PC-9 (cell line): ENCODE measurements at regions not wholly inside any gene's neighbourhood (a gene's known extent, or its start where the extent isn't known, plus 50 kb on each side); places are given as distances from the start of the nearest gene placed in this dataset.

ENCODE experiments used
- BruUV-seq: library from RNA; stranded (reverse); fragments of 400-500 nt; replicated peaks from 2 replicates; lab custom pipeline; 2021; lab: Mats Ljungman, UMichigan
- CTCF ChIA-PET: fragments of 300-600 bp; sonication (Branson Sonifier 250); formaldehyde crosslinking; loops from one replicate; lab custom pipeline; 2022; ENCODE audit warnings: antibody characterized with exemption; lab: Charles Lee
- POLR2A ChIA-PET: fragments of 300-600 bp; sonication (Branson Sonifier 250); formaldehyde crosslinking; loops from one replicate; lab custom pipeline; 2022; ENCODE audit warnings: antibody characterized with exemption; ENCODE audit not compliant: unreplicated experiment; lab: Charles Lee
- DNase-seq, 2 experiments: peaks; one replicate each; pipeline versions ENCODE4 v3.0.0 to v3.0.0-alpha.2; 2015 to 2022; ENCODE audit warnings: mixed read lengths in 1 of 2
- H2AFZ ChIP-seq: fragments of 200-600 bp; sonication (generic); 2 replicates; pipeline ENCODE4 v1.8.1; 2017; ENCODE audit warnings: antibody characterized with exemption
- H3F3A ChIP-seq: fragments of 200-600 bp; sonication (generic); 2 replicates; pipeline ENCODE4 v1.8.1; 2017; ENCODE audit warnings: antibody characterized with exemption, mild to moderate bottlenecking, low read depth; ENCODE audit not compliant: insufficient read depth
- H3K27ac ChIP-seq: fragments of 200-600 bp; sonication (generic); 2 replicates; pipeline ENCODE4 v1.6.1; 2016; ENCODE audit warnings: mixed run types
- H3K27me3 ChIP-seq: fragments of 200-600 bp; sonication (generic); 2 replicates; pipeline ENCODE4 v1.6.1; 2016; ENCODE audit warnings: low read depth, mixed run types; ENCODE audit not compliant: insufficient read depth
- H3K36me3 ChIP-seq: fragments of 200-600 bp; sonication (generic); 2 replicates; pipeline ENCODE4 v1.6.1; 2016; ENCODE audit warnings: low read depth, mixed run types
- H3K4me1 ChIP-seq: fragments of 200-600 bp; sonication (generic); replicated peaks from 2 replicates; pipeline ENCODE4 v1.6.1; 2016; ENCODE audit warnings: mixed run types; ENCODE audit not compliant: insufficient read depth
- H3K4me2 ChIP-seq: fragments of 200-600 bp; sonication (generic); 2 replicates; pipeline ENCODE4 v1.6.1; 2017; ENCODE audit warnings: mixed run types
- H3K4me3 ChIP-seq: fragments of 200-600 bp; sonication (generic); 2 replicates; pipeline ENCODE4 v1.6.1; 2016; ENCODE audit warnings: mixed run types
- H3K79me2 ChIP-seq: fragments of 200-600 bp; sonication (generic); 2 replicates; pipeline ENCODE4 v1.6.1; 2017; ENCODE audit warnings: low read depth, mixed run types
- H3K9me2 ChIP-seq: fragments of 200-600 bp; sonication (generic); 2 replicates; pipeline ENCODE4 v1.8.1; 2017; ENCODE audit warnings: mild to moderate bottlenecking; ENCODE audit not compliant: insufficient read depth
- H3K9me3 ChIP-seq: fragments of 200-600 bp; sonication (generic); 2 replicates; pipeline ENCODE4 v1.8.1; 2016; ENCODE audit warnings: low read depth; ENCODE audit not compliant: insufficient read depth
- H4K20me1 ChIP-seq: fragments of 200-600 bp; sonication (generic); 2 replicates; pipeline ENCODE4 v1.8.1; 2017; ENCODE audit not compliant: insufficient read depth
- CTCF ChIP-seq: fragments of 200-600 bp; sonication (generic); conservative IDR thresholded peaks from 2 replicates; pipeline ENCODE4 v1.6.1; 2017; ENCODE audit warnings: mixed run types, antibody characterized with exemption, mild to moderate bottlenecking, moderate library complexity
- EZH2 ChIP-seq: fragments of 200-600 bp; sonication (generic); IDR thresholded peaks from 2 replicates; pipeline ENCODE4 v1.8.0; 2017; ENCODE audit warnings: antibody characterized with exemption, low read depth
- intact Hi-C: fragments of 100-400 bp; cut with micrococcal nuclease; formaldehyde crosslinking; loops from one replicate; pipeline ENCODE4 v1.10.0; 2022; ENCODE audit not compliant: unreplicated experiment

- intact Hi-C loops, result no loop called here
- Histone ChIP-seq H3K36me3 (no peaks in the 10 kb centered on the region), H3K9me2 (no peaks in the 10 kb centered on the region), H2AFZ (no peak overlapping the region), H3K4me3 (no peak overlapping the region), H3F3A (no peaks in the 10 kb centered on the region), H3K4me2 (no peak overlapping the region), H3K79me2 (no peaks in the 10 kb centered on the region), H3K27ac (no peak overlapping the region), H3K4me1 (no peaks in the 10 kb centered on the region), H3K27me3 (peaks cover 60% of the 10 kb centered on the region), H3K9me3 (no peaks in the 10 kb centered on the region), H4K20me1 (no peaks in the 10 kb centered on the region)
- ChIA-PET CTCF (no interaction called here), POLR2A (interaction anchor here (0.6 to 0.8 kb wide), 2 partner anchors 17 to 139 kb away, joined by 3 to 7 read pairs; no protein-coding TSS in a partner anchor)
- no peak for TF ChIP-seq CTCF
- TF ChIP-seq EZH2, result no peak
- no TSS peak for BruUV-seq
- no peak for DNase-seq
Measured at GRCh38 chr9:113705928-113706519, 170.1 kb upstream of the ZNF618 start.

GRCh38 chr9:113707953-113708695, 168.0 kb upstream of the ZNF618 start:
- no peak for TF ChIP-seq EZH2
- no peak for TF ChIP-seq CTCF
- Histone ChIP-seq H3K27ac (no peak overlapping the region), H3K4me2 (no peak overlapping the region), H3K9me3 (no peaks in the 10 kb centered on the region), H3K36me3 (no peaks in the 10 kb centered on the region), H3K27me3 (peaks cover 56% of the 10 kb centered on the region), H3F3A (no peaks in the 10 kb centered on the region), H2AFZ (no peak overlapping the region), H3K4me1 (no peaks in the 10 kb centered on the region), H3K9me2 (no peaks in the 10 kb centered on the region), H3K79me2 (no peaks in the 10 kb centered on the region), H3K4me3 (no peak overlapping the region), H4K20me1 (no peaks in the 10 kb centered on the region)
- ChIA-PET CTCF (no interaction called here), POLR2A (no interaction called here)
- no TSS peak for BruUV-seq
- intact Hi-C loops, result no loop called here
- no peak for DNase-seq

GRCh38 chr9:113708821-113709713, 167.0 kb upstream of the ZNF618 start:
- Histone ChIP-seq H3K27me3 (peaks cover 59% of the 10 kb centered on the region), H3K27ac (no peak overlapping the region), H3K36me3 (no peaks in the 10 kb centered on the region), H3K9me3 (no peaks in the 10 kb centered on the region), H3K4me2 (no peak overlapping the region), H3K4me3 (no peak overlapping the region), H3K79me2 (no peaks in the 10 kb centered on the region), H4K20me1 (no peaks in the 10 kb centered on the region), H3K9me2 (no peaks in the 10 kb centered on the region), H3K4me1 (no peaks in the 10 kb centered on the region), H3F3A (no peaks in the 10 kb centered on the region), H2AFZ (no peak overlapping the region)
- DNase-seq, result no peak
- no TSS peak for BruUV-seq
- no peak for TF ChIP-seq CTCF
- no peak for TF ChIP-seq EZH2
- POLR2A ChIA-PET, result no interaction called here
- CTCF ChIA-PET, result interaction anchor here (0.6 kb wide), 1 partner anchor 266 kb away, joined by 6 read pairs; no protein-coding TSS in a partner anchor
- intact Hi-C loops, result no loop called here
